ENCODE measurements at regions not wholly inside any gene's neighbourhood (a gene's known extent, or its start where the extent isn't known, plus 50 kb on each side); places are given as distances from the start of the nearest gene placed in this dataset.

DNA sequence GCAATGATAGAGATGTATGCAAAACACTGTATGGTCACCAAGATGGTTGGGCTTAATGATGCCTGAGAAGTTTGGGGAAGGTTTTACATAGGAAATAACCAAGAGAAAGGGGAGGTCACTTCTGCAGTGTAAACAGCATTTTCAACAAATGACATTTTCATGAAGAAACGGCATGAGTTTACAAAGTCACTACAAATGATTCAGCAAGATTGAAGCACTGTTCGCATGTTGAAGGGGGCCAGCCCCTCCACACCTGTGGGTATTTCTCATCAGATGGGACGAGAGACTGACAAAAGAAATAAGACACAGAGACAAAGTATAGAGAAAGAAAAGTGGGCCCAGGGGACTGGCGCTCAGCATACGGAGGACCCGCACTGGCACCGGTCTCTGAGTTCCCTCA is 234.1 kb upstream of the POGK start:
- ChIA-PET POLR2A (ENCODE audit: partially characterized antibody) (no interaction called here), CTCF (ENCODE audit: partially characterized antibody) (no interaction called here)
- Histone ChIP-seq H2BK5ac (ENCODE audit: low read depth, low read length) (no peak overlapping the region), H2BK15ac (ENCODE audit: low read length) (no peak overlapping the region), H3K36me3 (ENCODE audit: control insufficient read depth in 2 of 4, insufficient read depth in 4 of 4, low read length in 3 of 4) (no peaks in the 10 kb centered on the region), H2BK120ac (replicated peaks; ENCODE audit: low read depth, low read length) (no peak overlapping the region), H3K23ac (ENCODE audit: insufficient read length) (no peak overlapping the region), H3K4me1 (replicated peaks in 1 of 4; ENCODE audit: control insufficient read depth in 3 of 4, insufficient read depth in 4 of 4, low read length in 3 of 4) (no peaks in the 10 kb centered on the region), H2BK12ac (ENCODE audit: low read depth, low read length) (no peak overlapping the region), H4K5ac (ENCODE audit: insufficient read length, low read depth, low read length) (no peak overlapping the region), H3K27me3 (replicated peaks in 1 of 4; ENCODE audit: control insufficient read depth in 3 of 4, extremely low read depth in 1 of 4, insufficient read depth in 3 of 4, low read length in 3 of 4) (no peaks in the 10 kb centered on the region), H3K18ac (ENCODE audit: extremely low read depth, low read length) (no peak overlapping the region), H3K4me2 (ENCODE audit: insufficient read depth in 1 of 2, low read depth in 2 of 2, low read length in 2 of 2) (no peak overlapping the region), H3K9me3 (ENCODE audit: insufficient read depth in 2 of 2, low read depth in 1 of 2, low read length in 1 of 2) (no peaks in the 10 kb centered on the region), H3K4me3 (ENCODE audit: extremely low read depth in 1 of 4, insufficient read depth in 2 of 4, low read depth in 3 of 4, low read length in 4 of 4) (no peak overlapping the region), H3K9ac (replicated peaks in 1 of 4; ENCODE audit: extremely low read depth in 1 of 4, low read depth in 3 of 4, low read length in 3 of 4) (no peak overlapping the region), H3K56ac (replicated peaks; ENCODE audit: insufficient read length, low read depth, low read length) (no peak overlapping the region), H3K4ac (replicated peaks; ENCODE audit: insufficient read length, low read depth, low read length) (no peak overlapping the region), H4K91ac (replicated peaks; ENCODE audit: insufficient read length, low read length) (no peak overlapping the region), H3K79me2 (ENCODE audit: control insufficient read depth in 1 of 2, insufficient read depth in 2 of 2, low read length in 2 of 2) (no peaks in the 10 kb centered on the region), H3K27ac (ENCODE audit: low read depth, low read length) (no peak overlapping the region), H3K14ac (ENCODE audit: insufficient read length) (no peak overlapping the region), H2AFZ (ENCODE audit: low read length) (peak overlapping the region; percentile 32; the same call in 1 of the 2 replicates), H4K8ac (ENCODE audit: extremely low read depth, insufficient read depth, low read length) (no peak overlapping the region), H4K20me1 (replicated peaks in 1 of 2; ENCODE audit: control insufficient read depth in 1 of 2, insufficient read depth in 2 of 2, low read length in 2 of 2) (no peaks in the 10 kb centered on the region), H3K79me1 (ENCODE audit: low read depth, low read length) (no peaks in the 10 kb centered on the region), H2AK5ac (ENCODE audit: low read depth, low read length) (no peak overlapping the region), H2BK20ac (ENCODE audit: low read length) (no peak overlapping the region), H3K23me2 (ENCODE audit: low read depth, low read length) (no peaks in the 10 kb centered on the region)
- TF ChIP-seq EZH2 (IDR thresholded peaks at IDR 0.05; ENCODE audit: low read depth, low read length, severe bottlenecking): no peak
- no peak for TF ChIP-seq HDAC2 (IDR thresholded peaks at IDR 0.05; ENCODE audit: borderline replicate concordance in 1 of 2, low read depth in 2 of 2, low read length in 2 of 2)
- TF ChIP-seq SP1 (IDR thresholded peaks at IDR 0.05; ENCODE audit: low read depth, low read length): no peak
- no peak for TF ChIP-seq YY1 (IDR thresholded peaks at IDR 0.05; ENCODE audit: low read depth, low read length)
- no peak for TF ChIP-seq ASH2L (IDR thresholded peaks at IDR 0.05; ENCODE audit: low read length)
- no peak for TF ChIP-seq CHD1 (IDR thresholded peaks at IDR 0.05; ENCODE audit: low read depth, low read length)
- TF ChIP-seq POU5F1 (IDR thresholded peaks at IDR 0.05; ENCODE audit: low read depth, low read length): no peak
- TF ChIP-seq CHD2 (IDR thresholded peaks at IDR 0.05; ENCODE audit: low read length): no peak
- TF ChIP-seq JUND (IDR thresholded peaks at IDR 0.05; ENCODE audit: low read length): no peak
- WGBS, 2 experiments (ENCODE audit: extremely low coverage in 1 of 2, insufficient coverage in 1 of 2, insufficient read length in 1 of 2, insufficient replicate concordance in 2 of 2, low coverage in 1 of 2, low lambda C conversion rate in 2 of 2, missing lambda C conversion rate in 1 of 2): 96% methylated on average over 7 of the region's 7 CpGs; no CpG with 5 or more reads in 1 of the 2 experiments
- FAIRE-seq (no peak), DNase-seq (ENCODE audit: low read depth in 1 of 2, low spot score in 2 of 2) (no peak)

Measured in H1 (cell line).